Loucy (cell line): ENCODE measurements at regions not wholly inside any gene's neighbourhood (a gene's known extent, or its start where the extent isn't known, plus 50 kb on each side); places are given as distances from the start of the nearest gene placed in this dataset.

Source experiments
- EZH2phosphoT487 ChIP-seq: fragments of 200-600 bp; IDR thresholded peaks from 2 replicates; pipeline ENCODE4 v1.6.1; 2018; ENCODE audit warnings: antibody characterized with exemption, mild to moderate bottlenecking, moderate library complexity, borderline replicate concordance
- TF ChIP-seq, protein P1 (sequence below): fragments of 200-600 bp; sonication (generic); conservative IDR thresholded peaks from 2 replicates; pipeline ENCODE4 v1.5.1; 2014; ENCODE audit warnings: mild to moderate bottlenecking, antibody characterized with exemption, low read length

DNA sequence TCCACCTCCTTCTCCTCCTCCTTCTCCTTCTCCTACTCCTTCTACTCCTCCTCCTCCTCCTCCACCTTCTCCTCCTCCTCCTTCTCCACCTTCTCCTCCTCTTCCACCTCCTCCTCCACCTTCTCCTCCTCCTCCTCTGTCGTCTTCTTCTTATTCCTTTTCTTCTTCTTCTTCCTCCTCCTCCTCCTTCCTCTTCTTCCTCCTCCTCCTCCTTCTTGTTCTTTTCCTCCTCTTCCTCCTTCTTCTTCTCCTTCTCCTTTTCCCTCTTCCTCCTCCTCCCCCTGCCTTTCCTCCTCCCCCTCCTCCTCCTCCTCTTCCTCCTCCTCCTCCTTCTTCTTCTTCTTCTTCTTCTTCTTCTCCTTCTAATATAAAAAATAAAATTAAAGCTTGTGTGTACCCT, 971.2 kb upstream of the PIK3C3 start:
- TF ChIP-seq, protein P1, sequence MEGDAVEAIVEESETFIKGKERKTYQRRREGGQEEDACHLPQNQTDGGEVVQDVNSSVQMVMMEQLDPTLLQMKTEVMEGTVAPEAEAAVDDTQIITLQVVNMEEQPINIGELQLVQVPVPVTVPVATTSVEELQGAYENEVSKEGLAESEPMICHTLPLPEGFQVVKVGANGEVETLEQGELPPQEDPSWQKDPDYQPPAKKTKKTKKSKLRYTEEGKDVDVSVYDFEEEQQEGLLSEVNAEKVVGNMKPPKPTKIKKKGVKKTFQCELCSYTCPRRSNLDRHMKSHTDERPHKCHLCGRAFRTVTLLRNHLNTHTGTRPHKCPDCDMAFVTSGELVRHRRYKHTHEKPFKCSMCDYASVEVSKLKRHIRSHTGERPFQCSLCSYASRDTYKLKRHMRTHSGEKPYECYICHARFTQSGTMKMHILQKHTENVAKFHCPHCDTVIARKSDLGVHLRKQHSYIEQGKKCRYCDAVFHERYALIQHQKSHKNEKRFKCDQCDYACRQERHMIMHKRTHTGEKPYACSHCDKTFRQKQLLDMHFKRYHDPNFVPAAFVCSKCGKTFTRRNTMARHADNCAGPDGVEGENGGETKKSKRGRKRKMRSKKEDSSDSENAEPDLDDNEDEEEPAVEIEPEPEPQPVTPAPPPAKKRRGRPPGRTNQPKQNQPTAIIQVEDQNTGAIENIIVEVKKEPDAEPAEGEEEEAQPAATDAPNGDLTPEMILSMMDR: no peak
- TF ChIP-seq EZH2phosphoT487: no peak
